T1000 (cell line): ENCODE measurements at regions not wholly inside any gene's neighbourhood (a gene's known extent, or its start where the extent isn't known, plus 50 kb on each side); places are given as distances from the start of the nearest gene placed in this dataset.
"Not testable (repeated sequence)": the region's sequence is repeated elsewhere in the genome, so short reads cannot be mapped to it uniquely, and the experiment has no call there.

Source experiments
- DNase-seq: peaks from one replicate; lab custom pipeline; 2025; ENCODE audit warnings: mixed read lengths; lab: John Stamatoyannopoulos, UW

DNA sequence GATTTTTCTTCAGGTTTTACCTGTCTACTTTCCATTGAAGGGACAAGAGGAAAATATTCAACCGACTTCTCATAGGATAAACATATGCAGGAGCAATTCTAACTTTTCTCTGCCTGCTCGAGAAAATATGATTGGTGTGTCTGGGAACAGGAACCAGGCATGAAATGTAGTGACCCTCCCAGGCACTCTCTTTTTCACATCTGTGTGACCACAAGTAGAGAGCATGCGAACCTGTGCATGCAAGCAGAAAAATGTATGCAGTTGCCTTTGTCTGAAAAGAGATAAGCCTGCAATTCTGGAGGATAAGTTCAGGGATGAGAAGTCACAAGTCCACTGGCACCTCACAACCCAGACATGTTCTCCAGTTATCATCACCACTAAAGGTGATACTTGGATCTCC is 583.5 kb upstream of the FAT3 start:
- no peak for DNase-seq

DNA sequence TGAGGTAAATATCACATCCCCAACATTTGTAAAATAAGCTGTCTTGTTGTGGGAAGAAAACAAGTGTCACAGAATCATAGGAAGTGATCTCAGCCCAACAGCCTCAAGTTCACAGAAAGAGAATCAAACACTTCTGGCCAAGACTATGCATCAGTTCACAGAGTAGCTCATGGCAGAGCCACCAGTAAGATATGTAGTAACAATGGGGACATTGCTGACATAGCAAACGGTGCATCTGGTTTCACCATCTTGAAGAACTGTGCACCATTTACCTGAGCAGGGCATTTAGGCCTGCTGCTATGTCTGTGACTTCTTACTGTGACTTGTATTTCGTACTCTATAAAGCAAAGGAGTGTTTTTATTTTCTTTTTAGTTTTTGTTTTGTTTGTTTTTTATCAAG is 585.3 kb upstream of the FAT3 start:
- no peak for DNase-seq

DNA sequence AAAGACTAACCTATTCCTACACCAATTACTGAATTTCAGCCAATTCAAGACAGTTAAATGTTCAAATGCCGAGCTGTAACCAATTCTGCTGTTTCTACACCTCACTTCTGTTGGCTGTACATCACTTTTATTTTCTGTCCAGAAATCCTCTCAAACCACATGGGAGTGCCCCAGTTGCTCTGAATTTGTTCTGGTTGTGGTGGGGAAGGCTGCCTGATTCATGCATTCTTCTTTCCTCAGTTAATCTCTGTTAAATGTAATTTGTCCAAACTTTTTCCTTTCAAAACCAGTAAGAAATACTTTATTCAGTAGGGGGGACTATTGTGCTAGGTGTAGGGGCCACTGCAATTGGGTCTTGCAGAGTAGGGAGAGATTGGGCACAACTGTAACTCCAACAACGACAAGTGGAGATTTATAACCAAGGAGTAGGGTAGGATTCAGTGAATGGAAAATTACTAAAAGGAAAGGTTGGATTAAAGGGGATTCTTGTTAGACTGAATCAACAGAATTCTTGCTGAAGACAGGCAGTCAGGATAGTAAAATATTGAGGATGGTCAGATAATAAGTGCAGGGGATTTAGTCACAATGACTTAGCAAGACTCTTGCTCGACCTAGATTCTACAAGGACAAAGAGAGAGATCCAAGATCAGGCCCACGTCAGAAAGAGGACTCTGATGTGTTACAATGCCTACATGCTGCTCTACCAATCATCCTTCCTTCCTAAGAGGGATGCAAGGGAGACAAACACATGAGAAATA is 593.5 kb upstream of the FAT3 start:
- no peak for DNase-seq

DNA sequence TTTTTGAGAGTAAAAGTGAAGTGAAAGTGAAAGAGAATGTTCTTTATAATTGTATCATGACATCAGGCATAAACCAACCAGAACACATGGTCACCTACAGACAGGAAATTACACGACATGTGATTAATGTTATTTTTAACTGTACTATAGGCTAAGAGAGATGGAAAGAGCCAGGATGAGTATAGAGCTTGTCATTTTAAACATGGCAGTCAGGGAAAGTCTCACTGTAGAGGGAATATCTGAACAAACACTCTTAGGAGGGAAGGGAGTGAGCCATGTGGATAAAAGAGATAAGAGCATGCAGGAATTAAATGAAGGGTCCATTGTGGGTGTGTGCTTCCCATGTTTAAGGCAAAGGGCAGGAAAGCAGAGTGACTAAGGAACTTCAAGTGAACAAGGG is 599.1 kb upstream of the FAT3 start:
- DNase-seq = no peak

DNA sequence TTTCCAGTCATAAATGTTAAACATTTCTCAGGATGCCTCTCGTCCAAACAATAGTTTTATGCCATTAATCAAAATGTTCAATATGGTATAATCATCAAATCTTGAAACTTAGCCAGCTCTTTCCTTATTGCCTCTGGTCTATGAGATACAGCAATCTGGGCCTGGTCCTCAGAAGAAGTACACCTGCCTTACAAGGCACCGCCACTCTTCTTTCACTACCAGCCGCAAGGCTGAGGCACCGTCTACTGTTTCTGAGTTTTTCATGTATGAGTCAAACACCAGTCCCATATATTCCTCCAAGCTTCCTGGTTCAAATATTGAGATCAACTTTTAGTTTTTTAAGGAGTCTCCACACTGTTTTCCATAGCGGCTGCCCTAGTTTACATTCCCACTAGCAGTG is 600.6 kb upstream of the FAT3 start:
- DNase-seq = no peak

DNA sequence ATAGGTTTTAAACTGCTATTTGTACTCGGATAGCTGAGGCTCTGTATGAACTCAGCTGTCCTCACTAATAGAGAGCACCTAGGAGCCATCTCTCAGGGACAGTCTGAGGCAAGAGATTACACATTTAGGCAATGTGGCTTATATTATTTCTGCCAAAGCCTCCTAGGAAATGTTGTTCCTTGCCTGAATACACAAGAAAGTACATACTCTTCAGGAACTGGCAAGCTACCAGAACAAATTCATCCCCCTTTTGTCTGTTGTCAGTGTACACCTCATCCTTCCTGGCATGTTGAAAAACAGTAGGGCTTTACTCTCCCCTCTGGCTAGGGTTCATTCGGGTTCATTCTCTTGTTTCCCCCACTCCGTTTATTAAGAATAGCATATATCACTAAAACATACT is 615.9 kb upstream of the FAT3 start:
- DNase-seq = no peak

DNA sequence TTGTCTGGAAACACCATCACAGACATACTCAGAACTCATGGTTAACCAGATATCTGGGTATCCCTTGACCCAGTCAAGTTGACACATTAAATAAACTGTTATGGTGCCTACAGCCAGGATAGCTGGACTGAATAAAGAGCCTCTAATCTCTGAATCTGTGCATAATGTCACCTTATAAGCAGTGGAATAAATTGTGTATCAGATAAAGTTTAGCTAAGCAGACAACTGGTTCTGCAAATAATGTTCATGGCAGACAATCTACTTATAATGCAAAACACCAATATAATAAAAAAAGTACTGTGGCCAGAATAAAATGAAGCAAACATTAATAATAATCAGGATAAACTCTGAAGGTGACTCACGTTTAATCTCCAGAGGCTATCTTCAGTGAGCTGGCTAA is 628.5 kb upstream of the FAT3 start:
- no peak for DNase-seq

DNA sequence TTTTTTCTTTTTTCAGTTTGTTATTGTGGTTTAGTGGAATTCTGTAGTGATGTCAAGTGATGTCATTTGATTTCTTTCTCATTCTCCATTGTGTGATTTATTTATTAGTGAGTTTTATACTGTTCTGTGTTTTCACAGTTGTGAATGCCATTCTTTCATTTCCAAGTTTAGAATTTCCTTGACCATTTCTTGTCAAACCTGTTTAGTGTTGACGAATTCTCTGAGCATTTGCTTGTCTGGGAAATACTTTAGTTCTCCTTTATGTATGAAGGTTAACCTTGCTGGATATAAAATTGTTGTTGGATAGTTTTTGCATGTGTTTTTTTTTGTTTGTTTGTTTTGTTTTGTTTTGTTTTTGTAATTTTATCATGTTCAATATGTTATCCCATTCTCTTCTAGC is 633.6 kb upstream of the FAT3 start:
- DNase-seq = no peak

DNA sequence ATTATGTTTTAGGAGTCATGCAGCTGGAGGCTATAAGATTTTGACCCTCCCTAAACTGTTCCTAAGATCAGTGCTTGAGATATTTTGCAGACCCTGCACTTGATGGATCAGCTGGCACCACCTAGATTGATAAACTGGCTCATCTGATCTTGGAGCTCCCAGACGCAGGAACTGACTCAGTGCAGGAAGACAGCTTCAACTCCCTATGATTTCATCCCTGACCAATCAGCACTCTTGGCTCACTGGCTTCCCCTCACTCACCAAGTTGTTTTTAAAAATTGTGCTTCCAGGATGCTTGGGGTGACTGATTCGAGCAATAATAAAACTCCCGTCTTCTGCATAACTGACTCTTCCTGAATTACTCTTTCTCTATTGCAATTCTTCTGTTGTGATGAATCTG is 637.5 kb upstream of the FAT3 start:
- no peak for DNase-seq

DNA sequence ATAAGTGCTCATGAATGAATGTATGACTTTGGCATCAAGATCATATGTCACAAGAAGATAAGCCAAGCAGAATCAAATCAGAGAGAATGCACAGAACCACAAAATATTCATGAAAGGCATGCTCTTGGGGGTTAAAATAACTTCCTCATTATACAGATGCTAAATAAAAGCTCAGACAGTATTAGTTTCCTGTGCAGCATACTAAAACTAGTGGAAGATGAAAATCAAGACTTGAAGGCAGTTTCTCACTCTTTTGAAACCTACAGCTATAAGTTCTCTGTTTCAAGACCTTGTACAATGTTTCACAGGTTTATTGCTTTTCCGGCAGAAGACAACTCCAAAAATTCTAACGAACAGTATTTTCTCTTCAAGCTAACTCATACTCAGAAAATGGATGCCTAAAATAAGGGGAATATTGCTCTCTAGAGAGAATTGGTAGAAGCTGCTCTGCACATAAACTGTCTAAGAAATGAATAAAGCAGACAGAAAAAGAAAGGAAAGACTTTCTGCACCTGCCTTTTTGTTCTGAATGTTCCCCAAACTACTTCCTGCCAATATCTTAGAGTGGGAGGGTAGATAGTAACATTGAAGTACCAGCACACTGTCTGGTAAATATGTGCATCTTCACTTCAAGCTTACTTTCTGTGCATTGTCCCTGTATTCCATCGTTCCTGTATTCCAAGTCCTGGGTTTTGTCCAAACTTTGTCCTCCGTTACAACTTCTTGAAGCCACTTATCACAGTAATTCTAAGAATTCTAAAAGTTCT is 639.4 kb upstream of the FAT3 start:
- no peak for DNase-seq

DNA sequence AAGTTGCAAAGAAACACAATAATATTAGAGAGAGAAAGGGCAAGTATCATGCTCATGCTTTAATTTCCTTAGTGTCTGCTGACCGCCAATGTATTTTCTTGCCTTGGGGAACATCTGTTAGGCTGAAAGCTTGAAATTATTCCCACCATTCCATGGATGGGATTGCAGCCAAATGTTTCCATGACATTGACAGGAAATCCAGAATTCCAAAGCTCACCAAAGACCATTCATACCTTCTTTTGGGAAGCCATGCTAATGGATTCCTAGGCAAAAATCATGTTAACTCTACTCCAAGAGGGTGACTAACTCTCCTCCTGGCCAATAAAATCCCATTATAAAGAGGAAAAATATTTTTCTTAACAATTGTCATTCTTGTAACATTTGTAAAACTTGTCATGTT is 661.4 kb upstream of the FAT3 start:
- DNase-seq = no peak

DNA sequence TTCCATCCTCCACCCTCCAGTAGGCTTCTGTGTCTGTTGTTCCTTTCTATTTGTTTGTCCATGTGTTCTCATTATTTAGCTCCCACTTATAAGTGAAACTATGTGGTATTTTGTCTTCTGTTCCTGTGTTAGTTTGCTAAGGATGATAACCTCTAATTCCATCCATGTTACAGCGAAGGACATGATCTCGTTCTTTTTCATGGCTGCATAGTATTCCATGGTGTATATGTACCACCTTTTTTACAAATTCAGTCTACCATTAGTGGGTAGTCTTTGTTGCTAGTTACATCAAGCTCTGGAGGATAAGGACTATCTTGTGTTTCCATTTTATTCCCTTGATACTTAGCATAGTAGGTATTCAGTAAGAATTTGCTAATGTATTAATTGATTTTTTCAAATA is 664.2 kb upstream of the FAT3 start:
- DNase-seq = no peak

DNA sequence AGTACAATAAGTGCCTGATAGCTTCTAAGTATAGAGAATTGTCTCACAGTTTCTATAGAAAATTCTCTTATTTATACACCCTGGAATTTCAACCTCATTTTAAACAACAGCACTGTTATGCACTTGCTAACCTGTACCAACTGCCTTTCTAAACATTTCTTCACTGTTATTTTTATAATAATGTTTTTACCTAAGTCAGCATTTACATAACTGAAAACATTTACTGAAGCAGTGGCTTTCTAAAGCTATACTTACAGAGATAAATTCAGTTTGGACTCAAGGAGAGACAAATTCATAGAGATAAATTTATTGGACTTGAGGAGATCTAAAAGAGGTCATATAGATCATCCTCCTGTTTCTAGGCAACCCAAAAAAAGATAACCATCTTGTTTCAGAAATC is 686.6 kb upstream of the FAT3 start:
- no peak for DNase-seq

DNA sequence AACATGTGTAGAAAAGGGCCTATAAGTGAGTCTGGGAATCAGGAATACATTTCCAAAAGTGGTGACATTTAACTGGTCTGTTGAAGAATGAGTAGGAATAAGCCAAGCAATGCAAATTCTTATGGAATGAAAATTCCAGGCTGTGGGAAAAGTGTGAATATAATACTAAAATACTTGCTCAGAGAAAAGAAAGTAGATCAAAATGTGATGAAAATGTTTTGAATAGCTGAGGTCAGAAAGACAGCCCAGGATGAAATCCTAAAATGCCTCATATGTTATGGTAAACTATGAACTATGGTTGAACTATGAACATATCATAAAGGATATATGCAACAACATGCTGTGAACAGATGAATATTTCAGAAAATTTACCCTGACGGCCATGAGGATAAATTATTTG is 688.3 kb upstream of the FAT3 start:
- DNase-seq = no peak

DNA sequence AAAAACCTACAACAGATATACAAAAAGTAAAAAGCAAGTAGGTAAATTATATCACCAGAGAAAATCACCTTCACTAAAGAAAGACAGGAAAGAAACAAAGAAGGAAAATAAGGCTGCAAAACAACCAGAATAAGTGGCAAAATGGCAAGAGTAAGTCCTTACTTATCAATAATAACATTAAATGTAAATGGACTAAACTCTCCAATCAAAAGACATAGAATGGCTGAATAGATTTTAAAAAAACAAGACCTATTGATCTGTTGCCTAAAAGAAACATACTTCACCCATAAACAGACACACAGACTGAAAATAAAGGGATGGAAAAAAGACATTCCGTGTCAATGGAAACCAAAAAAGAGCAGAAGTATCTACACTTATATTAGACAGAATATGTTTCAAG is 695.7 kb upstream of the FAT3 start:
- DNase-seq = no peak

DNA sequence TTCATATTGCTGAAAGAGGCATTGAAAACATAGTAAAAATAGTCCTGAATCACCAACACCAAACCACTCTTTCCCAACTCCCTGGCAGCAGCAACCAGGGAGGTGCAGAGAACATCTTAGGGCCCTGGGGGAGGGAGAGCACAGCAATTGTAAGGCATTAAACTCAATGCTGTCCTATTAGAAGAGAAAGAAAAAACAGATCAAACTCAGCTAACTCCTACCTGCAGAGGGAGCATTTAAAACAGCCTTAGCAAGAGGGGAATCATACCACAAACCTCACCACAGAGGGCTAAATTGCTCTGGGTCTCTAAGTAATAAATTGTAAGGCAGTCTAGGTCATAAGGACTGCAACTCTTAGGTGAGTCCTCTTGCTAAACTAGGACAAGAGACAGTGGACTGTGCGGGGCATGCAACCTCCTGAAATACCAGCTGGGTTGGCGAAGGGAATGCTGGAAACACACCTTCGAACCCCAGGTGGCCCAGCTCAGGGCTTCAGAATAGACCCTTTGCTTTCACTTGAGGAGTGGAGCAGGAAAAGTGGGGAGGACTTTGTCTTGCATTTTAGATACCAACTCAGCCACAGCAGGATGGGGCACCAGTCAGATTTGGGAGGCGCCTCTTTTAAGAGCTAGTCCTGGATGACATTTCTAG is 697.1 kb upstream of the FAT3 start:
- no peak for DNase-seq

DNA sequence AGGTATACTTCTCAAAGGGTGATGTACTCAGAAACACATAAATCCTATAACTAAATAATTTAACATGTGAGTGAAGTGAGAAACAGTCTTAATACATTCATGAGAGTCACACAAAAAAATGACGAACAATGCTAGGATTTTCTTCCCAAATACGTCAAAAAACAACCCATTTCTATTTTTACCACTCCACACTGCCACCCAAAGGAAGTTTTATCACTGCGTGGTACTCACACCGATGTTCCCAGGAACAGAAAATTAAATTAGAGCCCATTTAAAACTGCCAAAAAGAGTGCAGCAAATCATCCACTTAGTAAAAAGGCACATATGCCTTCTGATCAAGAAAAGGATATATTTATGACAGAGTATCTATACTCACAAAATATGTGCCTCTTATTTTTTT is 710.9 kb upstream of the FAT3 start:
- no peak for DNase-seq

DNA sequence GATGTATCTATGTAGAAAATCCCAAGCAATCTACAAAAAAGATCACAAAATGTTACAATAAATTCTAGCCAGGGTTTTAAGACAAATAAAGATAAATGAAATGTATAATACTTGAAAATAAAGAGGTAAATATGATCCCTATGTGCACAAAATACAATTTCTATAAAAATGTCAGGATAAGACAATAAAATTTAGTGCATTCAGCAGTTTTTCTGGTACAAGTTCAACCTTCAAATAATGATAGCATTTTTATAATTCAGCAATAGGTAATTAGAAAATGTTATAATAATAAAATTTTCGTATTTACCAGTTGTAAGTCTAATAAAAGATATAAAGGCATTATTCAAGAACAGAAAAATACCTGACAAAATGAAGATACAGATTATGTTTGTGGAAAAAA is 726.8 kb upstream of the FAT3 start:
- no peak for DNase-seq

DNA sequence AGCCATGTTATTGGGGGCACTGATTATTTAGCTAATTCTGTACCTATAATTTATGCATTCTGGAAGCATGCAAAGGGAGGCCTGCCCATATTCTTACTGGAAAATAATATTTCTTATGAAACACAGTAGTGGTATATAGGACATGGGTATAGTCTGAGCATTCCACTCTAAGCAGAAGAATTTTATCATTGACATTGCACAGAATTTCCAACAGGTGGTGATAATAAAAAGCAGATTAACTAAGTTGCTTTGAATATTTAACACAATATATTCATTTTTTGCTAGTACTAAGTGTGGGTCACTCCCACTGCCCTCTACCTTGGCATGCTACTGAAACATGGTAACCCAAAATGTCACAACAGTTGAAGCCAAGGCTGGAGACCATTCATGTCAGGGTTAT is 728.8 kb upstream of the FAT3 start:
- DNase-seq = no peak

DNA sequence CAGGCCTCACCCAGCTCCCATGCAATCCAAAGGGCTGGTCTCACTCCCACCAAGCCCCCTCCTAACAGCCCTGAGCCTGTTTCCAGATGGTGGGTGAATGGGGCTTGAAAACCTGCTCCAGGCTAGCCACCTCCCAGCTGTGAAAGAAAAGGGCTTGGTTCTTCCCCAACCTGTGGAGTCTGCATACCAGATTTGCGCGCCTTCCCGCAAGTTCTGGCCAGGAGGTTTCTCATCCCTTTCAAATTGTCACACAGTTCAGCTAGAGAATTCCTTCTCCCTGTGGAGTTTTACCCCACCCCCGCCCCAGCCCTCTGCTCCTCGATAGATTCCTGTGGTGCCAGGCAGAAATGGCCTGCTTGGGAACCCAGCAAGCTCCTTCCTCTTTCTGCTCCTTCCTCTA is 734.6 kb upstream of the FAT3 start:
- no peak for DNase-seq

DNA sequence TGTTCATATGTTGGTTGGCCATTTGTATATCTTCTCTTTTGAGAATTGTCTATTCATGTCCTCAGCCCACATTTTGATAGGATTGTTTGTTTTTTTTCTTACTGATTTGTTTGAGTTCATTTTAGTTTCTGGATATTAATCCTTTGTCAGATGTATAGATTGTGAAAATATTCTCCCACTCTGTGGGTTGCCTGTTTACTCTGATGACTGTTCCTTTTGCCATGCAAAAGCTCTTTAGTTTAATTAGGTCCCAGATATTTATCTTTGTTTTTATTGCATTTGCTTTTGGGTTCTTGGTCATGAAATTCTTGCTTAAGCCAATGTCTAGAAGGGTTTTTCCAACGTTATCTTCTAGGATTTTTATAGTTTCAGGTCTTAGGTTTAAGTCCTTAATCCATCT is 740.7 kb upstream of the FAT3 start:
- not testable (repeated sequence) for DNase-seq

DNA sequence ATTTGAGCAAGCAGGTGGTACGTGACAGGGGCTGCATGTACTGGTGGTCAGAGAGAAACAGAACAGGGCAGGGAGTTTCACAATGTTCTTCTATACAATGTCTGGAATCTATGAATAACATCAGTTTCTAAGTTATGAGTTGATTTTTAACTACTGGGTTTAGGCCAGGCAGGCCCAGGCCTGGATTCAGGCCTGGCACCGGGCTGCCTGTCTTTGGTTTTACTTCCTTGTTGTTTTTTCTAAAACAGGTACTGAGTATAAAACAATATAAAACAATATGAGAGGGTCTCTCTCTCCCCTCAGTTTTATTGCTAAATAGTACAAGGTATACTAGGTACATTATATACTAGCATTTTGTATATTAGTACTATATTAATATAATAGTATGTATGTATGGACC is 742.7 kb upstream of the FAT3 start:
- not testable (repeated sequence) for DNase-seq

DNA sequence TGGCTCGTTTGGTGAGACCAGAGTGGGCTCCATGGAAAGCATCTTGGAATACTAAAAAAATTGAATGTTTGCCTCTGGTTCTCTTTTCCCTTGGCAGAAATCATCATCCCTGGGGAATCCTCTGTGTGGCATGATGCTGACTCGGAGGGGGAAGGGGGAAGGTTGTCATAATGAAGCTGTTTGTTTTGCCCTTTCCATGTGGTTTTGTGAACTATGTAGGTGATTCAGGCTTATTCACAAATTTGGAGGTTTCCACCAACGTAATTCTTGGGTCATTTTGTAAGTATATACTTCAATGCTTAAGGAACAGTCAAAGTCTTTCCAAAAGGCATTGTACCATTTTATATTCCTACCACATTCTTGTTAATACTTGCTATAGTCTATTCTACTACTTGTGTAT is 754.0 kb upstream of the FAT3 start:
- DNase-seq = no peak
